Germinal center (tissue), 1 donor: ENCODE measurements at regions not wholly inside any gene's neighbourhood (a gene's known extent, or its start where the extent isn't known, plus 50 kb on each side); places are given as distances from the start of the nearest gene placed in this dataset.
"Not testable (repeated sequence)": the region's sequence is repeated elsewhere in the genome, so short reads cannot be mapped to it uniquely, and the experiment has no call there.

Experiments
- DNase-seq: peaks from one replicate; pipeline ENCODE4 v3.0.0; 2012; ENCODE audit warnings: mixed read lengths, low spot score

DNA sequence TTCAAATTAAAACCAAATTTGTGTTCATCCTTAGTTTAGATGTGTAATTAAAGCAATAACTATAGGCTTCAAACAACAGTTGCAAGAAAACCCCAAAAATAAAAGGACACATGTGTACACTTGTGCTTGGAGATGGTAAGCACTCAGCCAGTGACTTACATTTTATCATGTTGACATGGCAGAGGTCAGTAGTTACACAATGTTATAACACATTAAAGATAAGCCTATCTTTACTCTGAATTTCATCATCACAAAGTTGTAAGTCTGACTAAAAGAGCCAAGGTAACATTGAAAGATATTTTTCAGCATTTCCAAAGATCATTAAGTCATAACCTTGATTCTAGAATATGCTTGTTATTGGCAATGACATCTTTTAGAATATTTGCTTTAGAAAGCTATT is 98.5 kb upstream of the PNPLA4 start:
- no peak for DNase-seq

- DNase-seq, result no peak
Measured at GRCh38 chrX:8018934-8019333, 91.7 kb upstream of the PNPLA4 start.

DNA sequence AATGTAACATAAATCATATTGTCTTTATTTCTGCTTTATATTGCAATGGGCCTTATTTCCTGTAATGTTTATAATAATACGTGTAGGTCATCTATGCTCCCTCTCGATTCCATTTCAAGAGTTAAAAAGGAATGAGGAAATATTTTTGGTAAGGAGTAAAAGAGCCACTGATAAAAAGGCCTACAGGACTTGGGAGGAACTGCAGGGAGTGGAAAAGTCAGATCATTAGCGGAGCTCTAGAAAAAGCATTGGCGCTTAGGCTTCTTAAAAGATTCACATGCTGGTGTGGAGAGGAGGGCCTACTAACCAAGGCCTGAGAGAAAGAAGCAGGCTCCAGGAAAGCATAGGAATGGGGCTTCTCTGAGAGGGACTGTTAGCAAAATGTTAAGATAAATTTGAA is 82.9 kb upstream of the PNPLA4 start:
- no peak for DNase-seq

DNA sequence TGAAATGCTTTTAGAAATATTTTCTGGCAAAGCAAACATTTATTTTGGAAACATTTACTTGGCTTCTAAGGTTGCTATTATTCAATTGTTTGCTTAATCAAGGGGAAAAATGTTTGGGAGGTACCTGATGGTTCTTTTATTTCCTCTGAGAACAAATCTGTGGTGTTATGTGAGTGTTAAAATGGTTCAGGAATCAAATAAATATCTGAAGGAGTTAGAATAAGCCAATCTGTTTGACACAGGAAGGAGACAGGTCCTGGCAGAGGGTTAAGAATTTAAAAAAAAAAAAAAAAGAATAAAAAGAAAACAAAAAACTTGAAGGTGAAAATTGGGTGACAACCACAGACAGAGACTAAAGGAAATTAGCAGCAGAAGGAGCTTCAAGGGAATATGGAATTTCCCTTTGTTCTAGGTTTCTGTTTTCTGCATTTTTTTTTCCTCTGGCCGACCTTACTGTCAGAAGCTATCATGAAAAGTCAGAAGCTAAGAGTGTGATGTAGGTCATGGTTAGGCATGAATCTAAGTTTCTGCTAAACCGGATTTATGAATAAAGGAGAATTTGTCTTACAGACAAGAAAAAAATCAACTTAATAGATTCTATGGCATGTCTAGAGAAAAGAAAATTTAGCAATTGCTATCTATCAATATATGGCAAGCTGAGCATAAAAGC is 78.6 kb upstream of the PNPLA4 start:
- no peak for DNase-seq

DNA sequence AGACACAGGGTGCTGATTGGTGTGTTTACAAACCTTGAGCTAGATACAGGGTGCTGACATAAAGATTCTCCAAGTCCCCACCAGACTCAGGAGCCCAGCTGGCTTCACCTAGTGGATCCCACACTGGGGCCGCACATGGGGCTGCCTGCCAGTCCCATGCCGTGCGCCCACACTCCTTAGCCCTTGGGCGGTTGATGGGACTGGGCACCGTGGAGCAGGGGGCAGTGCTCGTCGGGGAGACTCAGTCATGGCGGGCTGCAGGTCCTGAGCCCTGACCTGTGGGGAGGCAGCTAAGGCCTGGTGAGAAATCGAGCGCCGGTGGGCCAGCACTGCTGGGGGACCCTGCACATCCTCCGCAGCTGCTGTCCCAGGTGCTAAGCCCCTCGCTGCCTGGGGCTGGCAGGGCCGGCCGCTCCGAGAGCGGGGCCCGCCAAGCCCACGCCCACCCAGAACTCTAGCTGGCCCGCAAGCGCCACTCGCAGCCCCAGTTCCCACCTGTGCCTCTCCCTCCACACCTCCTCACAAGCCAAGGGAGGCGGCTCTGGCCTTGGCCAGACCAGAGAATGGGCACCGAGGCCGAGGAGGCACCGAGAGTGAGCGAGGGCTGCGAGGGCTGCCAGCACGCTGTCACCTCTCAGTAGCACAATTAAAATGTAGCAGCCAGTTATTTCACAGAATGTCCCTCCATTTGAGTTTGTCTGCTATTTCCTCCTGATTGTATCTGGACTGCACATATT is 76.1 kb upstream of the PNPLA4 start:
- DNase-seq, result no peak

- DNase-seq, result no peak
Measured at GRCh38 chrX:7996851-7997250, 69.6 kb upstream of the PNPLA4 start.

- peak; percentile 2 for DNase-seq
Measured at GRCh38 chrX:7996414-7996813, 69.2 kb upstream of the PNPLA4 start.

- no peak for DNase-seq
Measured at GRCh38 chrX:7993873-7994272, 66.7 kb upstream of the PNPLA4 start.

GRCh38 chrX:7988013-7988759 is 61.0 kb upstream of the PNPLA4 start:
- not testable (repeated sequence) for DNase-seq

DNA sequence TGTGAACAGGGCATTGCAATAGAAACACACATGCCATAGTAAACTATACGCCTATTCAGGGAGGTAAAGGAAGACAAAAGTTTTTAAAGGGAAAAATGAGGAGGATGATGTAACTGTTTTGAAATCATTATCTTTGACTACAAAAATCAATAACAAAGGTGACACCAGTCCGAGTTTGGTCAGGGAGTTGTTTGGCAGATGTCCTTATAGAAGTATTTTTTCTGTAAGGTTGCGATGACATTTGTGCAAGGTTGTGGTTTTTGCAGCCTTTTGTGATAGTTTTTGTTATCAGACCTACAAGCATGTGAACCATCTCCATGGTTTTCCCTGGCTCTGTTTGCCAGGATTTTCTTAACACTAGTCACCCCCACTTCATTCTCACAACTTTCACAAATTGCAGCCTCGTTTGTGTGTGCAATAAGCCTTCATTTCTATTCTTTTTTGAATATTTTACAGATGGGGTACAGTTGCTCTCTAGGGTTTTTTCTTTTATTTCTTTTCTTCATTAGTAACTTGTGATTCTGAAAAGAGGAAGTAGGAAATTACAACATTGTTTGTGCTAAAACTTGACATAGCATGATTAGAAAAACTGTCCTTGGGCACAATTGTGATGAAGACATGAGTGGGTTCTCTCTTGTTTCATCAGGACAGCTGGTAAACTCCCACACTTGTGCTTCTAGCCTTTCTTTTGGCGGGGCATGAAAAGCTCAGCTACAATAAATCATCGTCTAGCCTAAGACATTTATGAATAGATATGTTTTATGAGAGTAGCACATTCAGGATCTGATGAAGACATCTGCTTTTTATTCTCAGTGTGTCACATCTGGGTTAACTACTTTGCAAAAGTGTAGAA is 60.2 kb upstream of the PNPLA4 start:
- DNase-seq, result no peak

GRCh38 chrX:7986738-7987137 is 59.5 kb upstream of the PNPLA4 start:
- not testable (repeated sequence) for DNase-seq

DNA sequence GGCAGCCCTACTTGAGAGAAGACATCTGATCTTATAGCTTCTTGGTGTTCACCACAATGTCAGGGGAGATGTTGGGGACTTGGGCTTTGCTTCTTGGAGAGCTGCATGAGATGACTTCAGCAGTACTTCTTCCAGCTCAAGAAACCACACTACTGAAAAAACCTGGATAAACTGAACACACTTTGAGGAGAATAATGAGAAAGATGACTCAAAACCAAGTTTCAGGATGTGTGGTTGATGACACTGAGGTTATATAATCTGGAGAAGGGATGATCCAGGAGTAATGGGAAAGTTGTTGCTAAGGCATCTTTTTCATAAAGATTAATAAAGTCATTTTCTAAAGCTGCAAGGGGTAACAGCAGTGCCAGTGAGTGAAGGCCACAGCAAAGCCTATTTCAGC is 58.4 kb upstream of the PNPLA4 start:
- no peak for DNase-seq

GRCh38 chrX:7983581-7983980 is 56.4 kb upstream of the PNPLA4 start:
- DNase-seq, result no peak
